Suppressor macrophage (primary cell): ENCODE measurements at regions not wholly inside any gene's neighbourhood (a gene's known extent, or its start where the extent isn't known, plus 50 kb on each side); places are given as distances from the start of the nearest gene placed in this dataset.

Experiments
- DNase-seq, 4 experiments: peaks; one replicate each; pipeline ENCODE4 v3.0.0-alpha.2; 2020 to 2022

- no peak for DNase-seq
These were observed 53.9 kb upstream of the GALNTL6 start for GRCh38 chr4:171759274-171759673.

GRCh38 chr4:171751538-171751937 lies 61.7 kb upstream of the GALNTL6 start:
- DNase-seq: no peak

GRCh38 chr4:171746418-171746817 lies 66.8 kb upstream of the GALNTL6 start:
- no peak for DNase-seq

GRCh38 chr4:171742436-171742835 lies 70.8 kb upstream of the GALNTL6 start:
- no peak for DNase-seq

- no peak for DNase-seq
These were observed 86.0 kb upstream of the GALNTL6 start for GRCh38 chr4:171727185-171727584.

GRCh38 chr4:171721937-171722336 lies 91.3 kb upstream of the GALNTL6 start:
- no peak for DNase-seq

- DNase-seq: no peak
These were observed 93.5 kb upstream of the GALNTL6 start for GRCh38 chr4:171719691-171720090.

GRCh38 chr4:171718665-171719064 lies 94.5 kb upstream of the GALNTL6 start:
- DNase-seq: no peak

GRCh38 chr4:171718069-171718468 lies 95.1 kb upstream of the GALNTL6 start:
- DNase-seq: no peak

GRCh38 chr4:171717231-171717741 lies 95.9 kb upstream of the GALNTL6 start:
- no peak for DNase-seq

GRCh38 chr4:171715973-171716372 lies 97.2 kb upstream of the GALNTL6 start:
- no peak for DNase-seq

GRCh38 chr4:171714791-171715454 lies 98.3 kb upstream of the GALNTL6 start:
- DNase-seq: no peak

GRCh38 chr4:171710743-171711142 lies 102.5 kb upstream of the GALNTL6 start:
- DNase-seq: no peak

- DNase-seq: peak in 3 of 4 experiments; percentile 2 to 13 (median 2)
These were observed 136.5 kb upstream of the GALNTL6 start for GRCh38 chr4:171676555-171677215.

- no peak for DNase-seq
These were observed 138.4 kb upstream of the GALNTL6 start for GRCh38 chr4:171674781-171675180.

- DNase-seq: no peak
These were observed 144.8 kb upstream of the GALNTL6 start for GRCh38 chr4:171668403-171668802.

GRCh38 chr4:171667906-171668305 lies 145.3 kb upstream of the GALNTL6 start:
- DNase-seq: no peak

GRCh38 chr4:171651071-171651470 lies 162.1 kb upstream of the GALNTL6 start:
- no peak for DNase-seq

GRCh38 chr4:171650543-171650942 lies 162.7 kb upstream of the GALNTL6 start:
- DNase-seq: peak in 1 of 4 experiments; percentile 11

GRCh38 chr4:171648926-171649325 lies 164.3 kb upstream of the GALNTL6 start:
- DNase-seq: no peak

GRCh38 chr4:171646984-171647383 lies 166.2 kb upstream of the GALNTL6 start:
- DNase-seq: no peak

- DNase-seq: peak in 2 of 4 experiments; percentile 11 to 25
These were observed 168.7 kb upstream of the GALNTL6 start for GRCh38 chr4:171644430-171645057.

GRCh38 chr4:171639540-171639939 lies 173.7 kb upstream of the GALNTL6 start:
- no peak for DNase-seq

GRCh38 chr4:171636606-171637005 lies 176.6 kb upstream of the GALNTL6 start:
- peak in 2 of 4 experiments; percentile 16 to 17 for DNase-seq
